Left lobe of liver (tissue), 2 donors: ENCODE measurements at regions not wholly inside any gene's neighbourhood (a gene's known extent, or its start where the extent isn't known, plus 50 kb on each side); places are given as distances from the start of the nearest gene placed in this dataset.

Source experiments
- ATAC-seq: fragments of 200-7000 bp; cut with Tn5 transposase; one replicate; pipeline ENCODE4 v1.9.1; 2020; ENCODE audit warnings: mild to moderate bottlenecking, moderate library complexity
- DNase-seq: peaks from one replicate; pipeline ENCODE4 v3.0.0-alpha.2; 2020; ENCODE audit warnings: low spot score
- donor health status: DM: no; HTN: no; CAD: no; lungs with moderate emphysema.
- donor health status: DM: no; HTN: yes; CAD: no.

GRCh38 chr2:101558740-101559525 lies 84.0 kb upstream of the RFX8 start:
- DNase-seq (no peak), ATAC-seq (no peak)

GRCh38 chr2:101556033-101556459 lies 81.1 kb upstream of the RFX8 start:
- ATAC-seq (no peak), DNase-seq (no peak)

- ATAC-seq, result no peak
- no peak for DNase-seq
Measured at GRCh38 chr2:101551336-101551888, 76.5 kb upstream of the RFX8 start.

GRCh38 chr2:101550555-101550954 lies 75.6 kb upstream of the RFX8 start:
- DNase-seq, result no peak
- ATAC-seq, result no peak

- ATAC-seq, result no peak
- no peak for DNase-seq
Measured at GRCh38 chr2:101549371-101549770, 74.5 kb upstream of the RFX8 start.

- ATAC-seq (no peak), DNase-seq (no peak)
Measured at GRCh38 chr2:101546376-101547058, 71.6 kb upstream of the RFX8 start.

GRCh38 chr2:101545950-101546349 lies 71.0 kb upstream of the RFX8 start:
- no peak for DNase-seq
- ATAC-seq, result no peak

GRCh38 chr2:101540518-101540917 lies 65.6 kb upstream of the RFX8 start:
- DNase-seq (no peak), ATAC-seq (no peak)

GRCh38 chr2:101538076-101538475 lies 63.2 kb upstream of the RFX8 start:
- no peak for ATAC-seq
- no peak for DNase-seq

GRCh38 chr2:101534149-101534611 lies 59.3 kb upstream of the RFX8 start:
- DNase-seq (no peak), ATAC-seq (no peak)

GRCh38 chr2:101533561-101534148 lies 58.7 kb upstream of the RFX8 start:
- DNase-seq (no peak), ATAC-seq (peak; percentile 19)

GRCh38 chr2:101528501-101528900 lies 53.6 kb upstream of the RFX8 start:
- ATAC-seq (no peak), DNase-seq (no peak)

GRCh38 chr2:101524806-101525430 lies 50.0 kb upstream of the RFX8 start:
- ATAC-seq, result no peak
- DNase-seq, result no peak
